ENCODE measurements at regions not wholly inside any gene's neighbourhood (a gene's known extent, or its start where the extent isn't known, plus 50 kb on each side); places are given as distances from the start of the nearest gene placed in this dataset.

GRCh38 chr1:22256213-22256512, 113.3 kb upstream of the WNT4 start:
- POLR2A ChIA-PET = no interaction called here
- peaks cover 11 to 61% of the 10 kb centered on the region in 2 experiments for H3K27me3 ChIP-seq (ENCODE audit: control insufficient read depth in 1 of 2, insufficient read depth in 2 of 2, low read length in 2 of 2)
- H3K4me3 ChIP-seq (replicated peaks in 1 of 3; ENCODE audit: insufficient read depth in 1 of 3, low read depth in 2 of 3, low read length in 3 of 3) = no peak overlapping the region
- no peak overlapping the region for H2AFZ ChIP-seq (ENCODE audit: low read length)
- H3K36me3 ChIP-seq (replicated peaks in 1 of 2; ENCODE audit: control insufficient read depth in 1 of 2, insufficient read depth in 2 of 2, low read length in 2 of 2) = no peaks in the 10 kb centered on the region
- DNase-seq (ENCODE audit: low spot score) = no peak
- no peak overlapping the region for H3K4me2 ChIP-seq (ENCODE audit: low read depth, low read length)
- no peaks in the 10 kb centered on the region for H3K79me2 ChIP-seq (ENCODE audit: insufficient read depth, low read length)
- H4K20me1 ChIP-seq (ENCODE audit: insufficient read depth, low read length) = peaks cover 3% of the 10 kb centered on the region; the same call in 1 of the 2 replicates
- no peaks in the 10 kb centered on the region for H3K9me3 ChIP-seq (ENCODE audit: low read length)
- peaks cover 11% of the 10 kb centered on the region for H3K4me1 ChIP-seq (ENCODE audit: insufficient read depth, low read length)
- FAIRE-seq = no peak
- no TSS peak for BruUV-seq (replicated peaks)
- intact Hi-C loops (cut with micrococcal nuclease; ENCODE audit: unreplicated experiment) = no loop called here
- no peak for ATAC-seq
- 33% methylated on average over 3 of the region's 3 CpGs for WGBS (ENCODE audit: low lambda C conversion rate)
- TF ChIP-seq MEIS2 (CRISPR knock-in tag; IDR thresholded peaks at IDR 0.05) (no peak), SIX4 (CRISPR knock-in tag; IDR thresholded peaks at IDR 0.05) (no peak), JARID2 (CRISPR knock-in tag; IDR thresholded peaks at IDR 0.05; ENCODE audit: insufficient replicate concordance) (no peak), KMT2A (CRISPR knock-in tag; IDR thresholded peaks at IDR 0.05) (no peak), ZNF337 (CRISPR knock-in tag; IDR thresholded peaks at IDR 0.05; ENCODE audit: borderline replicate concordance, low read depth) (no peak), ZNF382 (CRISPR knock-in tag; IDR thresholded peaks at IDR 0.05; ENCODE audit: borderline replicate concordance) (no peak), ZNF318 (CRISPR knock-in tag; IDR thresholded peaks at IDR 0.05) (no peak)
- no peak overlapping the region for H3K27ac ChIP-seq (ENCODE audit: extremely low read length, insufficient read depth, low read length)
- in situ Hi-C loops (cut with HindIII; ENCODE audit: extremely low pct_ligation_motif_present, low pct_unique_long_range_greater_than_20kb) = no loop called here
- H3K9ac ChIP-seq (ENCODE audit: insufficient read depth, low read depth, low read length) = no peak overlapping the region
- CTCF ChIA-PET (ENCODE audit: low intra/inter-chr PET ratio, low total read pairs) = no interaction called here

Data from HepG2 (cell line).